NCI-H1436 treated with DMSO at 0.1 percent for 48 hours (cell line): ENCODE measurements at regions not wholly inside any gene's neighbourhood (a gene's known extent, or its start where the extent isn't known, plus 50 kb on each side); places are given as distances from the start of the nearest gene placed in this dataset.
"Not testable (repeated sequence)": the region's sequence is repeated elsewhere in the genome, so short reads cannot be mapped to it uniquely, and the experiment has no call there.

Experiments used
- DNase-seq: peaks from one replicate; lab custom pipeline; 2025; lab: John Stamatoyannopoulos, UW

DNA sequence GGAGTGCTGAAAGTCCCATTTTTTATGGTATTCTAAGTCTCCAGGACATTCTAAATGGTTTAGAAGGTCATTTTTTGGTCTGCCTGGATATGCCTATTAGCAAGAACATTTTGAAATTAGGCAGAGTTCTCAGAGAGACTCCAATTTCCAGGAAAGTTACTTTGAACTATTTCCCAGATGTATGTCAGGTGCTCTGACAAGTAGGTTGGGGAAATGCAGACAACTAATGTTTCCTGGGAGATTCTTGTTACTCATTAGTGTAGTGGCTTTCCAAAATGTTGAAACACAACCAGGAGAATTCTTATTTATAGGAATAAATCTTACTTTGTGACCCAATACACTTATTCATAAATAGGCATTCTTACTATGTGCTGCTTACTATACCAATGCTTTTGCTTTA lies 268.4 kb downstream of the ZNF37A start:
- not testable (repeated sequence) for DNase-seq

DNA sequence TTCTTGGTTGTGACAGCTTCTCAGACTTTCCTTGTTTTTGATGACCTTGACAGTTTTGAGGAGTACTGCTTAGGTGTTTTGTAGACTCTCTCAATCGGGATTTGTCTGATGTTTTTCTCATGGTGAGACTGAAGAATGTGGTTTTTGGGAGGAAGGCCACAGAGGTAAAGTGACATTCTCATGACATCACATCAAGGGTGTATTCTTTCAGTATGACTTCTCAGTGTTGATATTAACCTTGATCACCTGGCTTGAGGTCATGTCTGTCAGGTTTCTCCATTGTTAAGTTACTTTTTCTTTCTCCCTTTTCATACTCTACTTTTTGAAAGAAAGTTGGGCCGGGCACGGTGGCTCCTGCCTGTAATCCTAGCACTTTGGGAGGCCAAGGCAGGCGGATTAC lies 269.9 kb downstream of the ZNF37A start:
- DNase-seq = not testable (repeated sequence)

DNA sequence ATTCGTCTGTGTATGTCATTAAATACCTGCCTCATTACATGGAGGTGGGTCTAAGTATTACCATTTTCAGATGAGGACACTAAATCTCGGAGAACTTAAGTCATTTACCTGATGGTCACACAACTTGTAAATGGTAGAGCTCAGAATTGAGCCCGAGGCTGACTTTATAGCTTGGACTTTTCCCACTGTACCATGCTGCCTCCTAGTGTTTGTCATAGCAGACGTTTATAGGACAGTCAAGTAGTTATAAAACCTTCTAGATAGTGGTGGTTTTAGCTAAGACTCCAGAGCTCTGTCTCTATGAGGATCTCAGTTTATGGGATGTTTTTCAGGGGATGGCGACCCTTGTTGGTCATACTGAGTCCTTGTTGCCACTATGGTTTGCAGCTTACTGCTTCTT lies 271.8 kb downstream of the ZNF37A start:
- DNase-seq = not testable (repeated sequence)

DNA sequence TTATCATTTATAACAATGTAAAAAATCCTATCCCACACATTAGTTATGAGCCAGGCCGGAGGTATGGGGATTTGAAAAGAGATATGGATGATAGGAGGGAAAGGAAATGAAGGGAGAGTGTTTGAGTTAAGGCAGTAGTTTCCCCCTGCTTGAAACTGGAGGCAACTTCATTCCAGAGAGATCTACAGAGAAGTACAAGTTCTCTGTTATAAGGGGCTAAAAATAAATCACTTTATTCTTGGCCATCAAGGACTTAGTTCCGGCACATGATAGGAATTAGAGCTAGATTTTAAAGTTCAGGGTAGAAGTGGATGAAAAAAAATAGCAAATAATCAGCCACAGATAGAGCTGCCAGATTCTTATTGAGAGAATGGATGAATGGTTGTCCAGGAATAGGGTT lies 289.7 kb downstream of the ZNF37A start:
- DNase-seq = not testable (repeated sequence)

DNA sequence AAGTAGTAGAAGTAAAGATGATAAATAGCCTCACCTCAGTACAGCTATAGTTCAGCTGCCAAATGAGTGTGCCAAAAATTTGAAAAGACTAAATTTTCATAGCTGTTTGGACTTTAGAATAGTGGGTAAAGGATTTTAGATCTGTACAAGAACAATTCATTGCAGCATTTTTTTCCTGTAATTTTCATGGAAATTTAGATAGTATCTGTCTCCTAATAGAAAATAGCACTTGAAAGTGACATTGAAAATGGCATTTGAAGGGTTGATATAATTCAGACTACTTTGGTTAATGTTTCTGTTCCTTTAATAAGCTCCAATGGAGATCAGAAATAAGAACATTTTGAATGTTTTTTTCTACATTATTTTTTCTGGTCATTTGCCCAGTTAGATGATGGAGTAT lies 292.7 kb downstream of the ZNF37A start:
- not testable (repeated sequence) for DNase-seq

DNA sequence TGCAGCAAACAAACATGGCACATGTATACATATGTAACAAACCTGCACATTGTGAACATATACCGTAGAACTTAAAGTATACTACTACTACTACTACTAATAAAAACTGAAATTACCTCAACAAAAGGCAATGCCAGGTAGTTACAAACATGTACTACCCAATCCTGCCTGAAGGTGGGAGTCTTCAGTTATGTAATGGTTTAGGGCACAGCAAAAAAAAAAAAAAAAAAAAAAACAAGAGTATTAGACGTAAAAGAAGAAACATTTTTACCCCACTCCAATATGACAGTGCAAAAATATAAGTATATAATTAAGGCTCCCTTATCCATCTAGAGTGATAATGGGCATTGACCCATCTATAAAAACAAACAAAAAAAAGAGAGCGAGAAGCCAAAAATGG lies 296.6 kb downstream of the ZNF37A start:
- DNase-seq = not testable (repeated sequence)

DNA sequence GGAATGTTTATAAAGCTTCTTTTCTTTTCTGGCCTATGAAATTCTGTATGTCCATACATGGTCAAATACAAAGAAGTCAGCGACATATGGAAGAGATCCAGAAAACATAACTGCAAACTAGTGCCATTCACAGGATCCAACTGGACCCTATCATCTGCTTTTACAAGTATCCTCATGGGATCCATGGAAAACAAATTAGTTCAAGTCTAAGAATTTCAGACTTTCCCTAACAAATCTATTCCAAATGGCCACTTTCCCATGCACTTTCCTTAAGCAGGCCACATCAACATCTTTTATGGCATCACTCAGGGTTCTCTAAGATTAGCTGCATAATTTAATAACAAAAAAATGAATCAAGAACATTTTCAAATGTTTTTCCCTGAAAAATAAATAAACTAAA lies 301.3 kb downstream of the ZNF37A start:
- not testable (repeated sequence) for DNase-seq

DNA sequence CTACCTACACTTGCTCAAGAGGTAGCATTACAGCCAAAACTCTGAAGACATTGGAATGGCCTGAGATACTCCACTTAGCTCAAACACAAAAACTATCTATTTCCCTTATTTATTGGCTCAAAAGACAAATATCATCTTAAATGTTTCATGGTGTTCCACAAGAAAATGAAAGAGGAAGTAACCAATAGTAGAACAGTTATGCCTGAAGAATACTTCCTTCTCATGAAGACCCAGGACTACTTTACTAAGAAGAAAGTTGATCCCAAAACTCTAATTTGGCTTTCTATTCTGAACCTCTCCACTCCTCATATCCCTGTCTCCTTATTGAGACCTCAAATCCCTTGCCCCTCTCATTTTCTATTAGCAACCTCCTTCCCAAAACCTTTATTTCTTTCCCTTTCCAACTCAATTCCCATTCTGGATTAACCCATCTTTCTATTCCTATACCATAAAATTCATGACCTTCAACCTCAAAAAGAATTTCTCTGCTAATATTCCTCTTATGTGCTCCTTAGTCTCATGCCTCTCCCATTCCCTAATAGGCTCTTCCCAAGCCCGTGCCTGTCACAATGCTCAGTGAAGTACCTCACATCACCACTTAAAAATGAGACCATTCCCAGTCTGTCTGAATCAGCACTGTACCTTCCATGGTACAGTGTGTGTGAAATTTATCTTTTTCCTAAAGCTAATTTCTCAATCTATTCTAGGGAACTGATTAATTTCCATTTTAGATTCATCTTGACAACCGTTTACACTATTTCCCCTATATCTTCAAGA lies 302.2 kb downstream of the ZNF37A start:
- not testable (repeated sequence) for DNase-seq

DNA sequence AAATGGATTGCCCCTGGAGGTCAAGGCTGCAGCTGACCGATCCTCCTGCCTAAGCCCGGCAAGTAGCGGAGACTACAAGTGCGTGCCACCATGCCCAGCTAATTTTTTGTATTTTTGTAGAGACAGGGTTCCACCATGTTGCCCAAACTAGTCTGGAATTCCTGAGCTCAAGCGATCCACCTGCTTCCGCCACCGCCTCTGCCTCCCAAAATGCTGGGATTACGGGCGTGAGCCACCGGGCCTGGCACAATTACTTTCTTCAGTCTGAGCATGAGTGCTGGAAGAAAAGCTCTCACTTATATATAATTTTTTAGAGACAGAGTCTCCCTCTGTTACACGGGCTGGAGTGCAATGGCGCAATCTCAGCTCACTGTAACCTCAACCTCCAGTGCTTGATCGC lies 307.4 kb downstream of the ZNF37A start:
- not testable (repeated sequence) for DNase-seq

DNA sequence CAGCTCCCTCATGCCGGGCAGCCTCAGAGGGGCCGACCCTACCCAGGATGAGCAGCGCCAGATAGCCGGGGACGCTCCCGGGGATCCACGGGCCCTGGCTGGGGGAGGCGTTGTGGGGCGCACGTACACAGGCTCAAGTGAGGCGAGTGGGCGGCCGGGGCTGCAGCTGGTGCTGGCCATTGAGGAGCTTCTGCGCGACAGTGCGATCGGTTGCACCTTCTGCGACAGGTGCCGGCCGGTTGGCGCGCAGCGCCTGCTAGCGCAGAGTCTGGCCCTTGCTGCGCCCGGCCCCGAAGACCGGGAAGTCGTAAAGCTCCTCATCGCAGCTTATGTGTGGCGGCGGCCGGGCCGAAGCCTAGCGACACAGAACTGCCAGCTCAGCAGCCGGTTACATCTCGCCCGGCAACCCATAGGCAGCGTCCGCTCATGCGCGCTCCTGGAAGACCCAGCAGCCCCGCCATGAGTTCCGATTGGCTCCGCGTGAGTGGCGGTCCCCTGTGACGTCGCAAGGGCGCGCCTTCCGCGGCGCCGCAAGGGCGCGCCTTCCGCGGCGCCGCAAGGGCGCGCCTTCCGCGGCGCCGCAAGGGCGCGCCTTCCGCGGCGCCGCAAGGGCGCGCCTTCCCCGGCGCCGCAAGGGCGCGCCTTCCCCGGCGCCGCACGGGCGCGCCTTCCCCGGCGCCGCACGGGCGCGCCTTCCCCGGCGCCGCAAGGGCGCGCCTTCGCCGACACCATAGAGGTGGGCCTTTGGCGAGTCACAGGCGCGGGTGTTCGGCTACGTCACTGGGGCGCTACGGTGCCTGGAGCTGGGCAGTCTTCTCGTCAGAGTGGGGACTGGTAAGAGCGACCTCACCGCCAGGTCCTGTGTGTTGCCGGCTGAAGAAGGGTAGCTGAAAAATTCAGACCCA lies 308.6 kb downstream of the ZNF37A start:
- DNase-seq = peak; percentile 77

DNA sequence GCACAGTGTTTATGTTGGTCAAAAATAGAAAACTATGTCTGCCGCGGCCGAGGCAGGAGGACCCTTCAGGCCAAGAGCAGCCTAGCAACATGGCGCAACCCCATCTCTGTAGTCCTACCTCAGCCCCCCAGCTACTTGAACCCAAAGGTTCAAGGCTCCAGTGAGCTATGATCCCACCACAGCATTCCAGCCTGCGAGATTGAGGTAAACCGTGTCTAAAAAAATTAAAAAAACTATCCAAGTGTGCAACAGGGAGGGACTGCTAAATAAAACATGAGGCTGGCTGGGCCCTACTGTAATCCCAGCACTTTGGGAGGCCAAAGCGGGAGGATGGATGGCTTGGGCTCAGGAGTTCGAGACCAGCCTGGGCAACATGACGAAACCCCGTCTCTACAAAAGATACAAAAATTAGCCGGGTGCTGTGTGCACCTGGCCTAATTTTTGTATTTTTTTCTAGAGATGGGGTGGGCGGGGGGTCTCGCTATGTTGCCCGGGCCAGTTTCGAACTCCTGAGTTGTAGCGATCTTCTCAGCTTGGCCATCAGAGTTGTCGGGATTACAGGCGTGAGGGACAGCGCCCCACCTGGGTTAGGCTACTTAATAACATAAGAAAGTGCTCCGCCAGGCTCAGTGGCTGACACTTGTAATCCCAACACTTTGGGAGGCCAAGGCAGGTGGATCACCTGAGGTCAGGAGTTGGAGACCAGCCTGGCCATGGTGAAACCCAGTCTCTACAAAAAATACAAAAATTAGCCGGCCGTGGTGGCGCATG lies 309.4 kb downstream of the ZNF37A start:
- not testable (repeated sequence) for DNase-seq

DNA sequence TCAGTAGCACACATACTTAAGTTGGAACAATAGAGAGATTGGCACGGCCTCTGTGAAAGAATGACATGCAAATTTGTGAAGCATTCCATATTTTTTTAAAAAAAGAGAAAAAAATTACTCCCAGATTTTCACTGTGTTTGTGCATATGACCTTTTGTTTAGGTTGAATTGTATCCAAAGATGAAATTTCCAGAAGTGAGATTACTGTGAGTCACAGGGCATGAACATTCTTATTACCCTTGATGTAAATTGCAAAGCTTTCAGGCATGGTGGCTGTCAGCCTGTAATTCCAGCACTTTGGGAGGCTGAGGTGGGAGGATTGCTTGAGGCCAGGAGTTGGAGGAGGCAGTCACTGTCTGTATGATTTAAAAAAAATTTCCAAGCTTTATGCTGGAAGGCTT lies 329.5 kb downstream of the ZNF37A start:
- DNase-seq = not testable (repeated sequence)

DNA sequence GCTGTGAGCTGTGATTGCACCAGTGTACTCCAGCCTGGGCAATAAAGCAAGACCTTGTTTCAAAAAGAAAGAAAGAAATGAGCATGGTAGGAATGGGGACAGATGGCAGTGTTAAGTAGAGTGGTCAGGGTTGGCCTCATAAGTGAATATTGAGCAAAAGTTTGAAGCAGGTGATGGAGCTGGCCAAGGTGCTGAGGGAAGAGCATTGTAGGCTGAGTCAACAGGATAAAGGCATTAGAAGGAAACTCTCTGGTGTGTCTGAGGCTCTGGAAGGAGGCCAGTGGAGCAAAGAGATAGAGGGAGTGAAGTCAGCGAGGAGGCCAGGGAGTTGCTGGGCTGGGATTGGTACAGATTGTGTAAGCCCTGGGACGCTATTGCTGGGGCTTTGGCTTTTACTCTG lies 336.1 kb downstream of the ZNF37A start:
- not testable (repeated sequence) for DNase-seq

DNA sequence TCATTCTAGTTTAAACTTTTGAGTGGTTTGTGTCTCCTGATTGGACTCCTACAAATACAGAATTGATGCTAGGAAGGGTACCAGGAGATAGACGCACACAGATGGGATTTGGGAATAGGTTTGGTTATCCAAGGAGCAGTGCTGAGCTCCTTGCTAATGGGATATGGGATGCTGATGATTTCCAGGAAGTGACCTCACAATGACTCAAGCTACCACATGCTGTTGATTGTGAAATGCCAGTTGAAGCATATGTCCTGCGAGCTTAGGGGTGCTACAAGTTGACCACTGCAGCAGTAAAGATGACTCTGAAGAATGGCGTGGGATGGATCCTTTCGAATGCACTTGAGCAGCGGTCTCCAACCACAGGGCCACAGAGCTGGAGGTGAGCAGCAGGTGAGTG lies 343.2 kb downstream of the ZNF37A start:
- DNase-seq = not testable (repeated sequence)

DNA sequence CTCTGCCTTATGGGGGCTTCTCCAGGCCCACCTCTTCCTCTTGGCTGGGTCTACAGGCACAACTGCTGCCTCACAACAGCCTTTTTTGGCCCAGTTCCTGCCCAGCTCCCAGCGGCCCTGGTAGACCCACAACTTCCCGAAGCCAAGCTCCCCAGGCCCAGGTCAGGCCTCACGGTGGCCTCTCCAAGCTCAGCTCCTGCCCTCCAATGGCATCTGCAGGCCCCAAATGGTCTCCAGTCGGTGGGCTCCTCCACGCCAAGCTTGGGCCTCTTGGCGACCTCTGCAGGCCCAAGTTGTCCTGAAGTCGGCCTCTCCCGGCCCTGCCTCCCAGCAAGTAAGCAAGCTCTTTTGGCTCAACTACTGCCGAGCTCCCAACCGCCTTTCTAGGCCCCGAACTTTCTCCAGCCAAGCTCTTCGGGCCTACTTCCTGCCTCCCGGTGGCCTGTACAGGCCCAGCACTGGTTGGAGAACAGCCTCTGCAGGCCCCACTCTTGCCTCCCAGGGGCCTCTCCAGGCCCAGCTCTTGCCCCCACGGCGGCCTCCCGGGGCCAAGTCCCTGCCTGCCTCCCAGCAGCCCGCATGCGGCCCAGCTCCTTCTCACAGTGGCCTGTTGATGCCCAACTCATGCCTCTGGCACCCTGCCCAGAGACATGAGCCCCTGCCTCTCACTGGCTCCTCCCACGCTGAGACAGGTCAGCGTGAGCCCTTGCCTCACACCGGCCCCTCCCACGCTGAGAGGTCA lies 354.6 kb downstream of the ZNF37A start:
- not testable (repeated sequence) for DNase-seq

DNA sequence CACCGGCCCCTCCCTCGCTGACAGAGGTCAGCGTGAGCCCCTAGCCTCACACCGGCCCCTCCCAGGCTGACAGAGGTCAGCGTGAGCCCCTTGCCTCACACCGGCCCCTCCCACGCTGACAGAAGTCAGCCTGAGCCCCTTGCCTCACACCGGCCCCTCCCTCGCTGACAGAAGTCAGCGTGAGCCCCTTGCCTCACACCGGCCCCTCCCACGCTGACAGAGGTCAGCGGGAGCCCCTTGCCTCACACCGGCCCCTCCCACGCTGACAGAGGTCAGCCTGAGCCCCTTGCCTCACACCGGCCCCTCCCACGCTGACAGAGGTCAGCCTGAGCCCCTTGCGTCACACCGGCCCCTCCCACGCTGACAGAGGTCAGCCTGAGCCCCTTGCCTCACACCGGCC lies 355.5 kb downstream of the ZNF37A start:
- DNase-seq = not testable (repeated sequence)

DNA sequence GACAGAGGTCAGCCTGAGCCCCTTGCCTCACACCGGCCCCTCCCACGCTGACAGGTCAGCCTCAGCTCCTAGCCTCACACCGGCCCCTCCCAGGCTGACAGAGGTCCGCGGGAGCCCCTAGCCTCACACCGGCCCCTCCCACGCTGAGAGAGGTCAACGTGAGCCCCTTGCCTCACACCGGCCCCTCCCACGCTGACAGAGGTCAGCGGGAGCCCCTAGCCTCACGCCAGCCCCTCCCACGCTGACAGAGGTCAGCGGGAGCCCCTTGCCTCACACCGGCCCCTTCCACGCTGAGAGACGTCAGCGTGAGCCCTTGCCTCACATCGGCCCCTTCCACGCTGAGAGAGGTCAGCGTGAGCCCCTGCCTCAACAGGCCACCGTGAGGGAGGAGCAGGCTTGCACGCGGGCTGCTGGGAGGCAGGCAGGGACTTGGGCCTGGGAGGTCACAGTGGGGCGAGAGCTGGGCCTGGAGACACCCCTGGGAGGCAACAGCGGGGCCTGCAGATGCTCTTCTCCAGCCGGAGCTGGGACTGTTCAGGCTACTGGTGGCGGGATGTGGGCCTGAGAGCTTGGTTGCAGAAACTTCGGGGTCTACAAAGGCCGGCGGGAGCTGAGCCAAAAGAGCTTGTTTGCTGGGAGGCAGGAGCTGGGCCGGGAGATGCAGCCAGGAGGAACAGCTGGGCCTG lies 356.4 kb downstream of the ZNF37A start:
- not testable (repeated sequence) for DNase-seq

DNA sequence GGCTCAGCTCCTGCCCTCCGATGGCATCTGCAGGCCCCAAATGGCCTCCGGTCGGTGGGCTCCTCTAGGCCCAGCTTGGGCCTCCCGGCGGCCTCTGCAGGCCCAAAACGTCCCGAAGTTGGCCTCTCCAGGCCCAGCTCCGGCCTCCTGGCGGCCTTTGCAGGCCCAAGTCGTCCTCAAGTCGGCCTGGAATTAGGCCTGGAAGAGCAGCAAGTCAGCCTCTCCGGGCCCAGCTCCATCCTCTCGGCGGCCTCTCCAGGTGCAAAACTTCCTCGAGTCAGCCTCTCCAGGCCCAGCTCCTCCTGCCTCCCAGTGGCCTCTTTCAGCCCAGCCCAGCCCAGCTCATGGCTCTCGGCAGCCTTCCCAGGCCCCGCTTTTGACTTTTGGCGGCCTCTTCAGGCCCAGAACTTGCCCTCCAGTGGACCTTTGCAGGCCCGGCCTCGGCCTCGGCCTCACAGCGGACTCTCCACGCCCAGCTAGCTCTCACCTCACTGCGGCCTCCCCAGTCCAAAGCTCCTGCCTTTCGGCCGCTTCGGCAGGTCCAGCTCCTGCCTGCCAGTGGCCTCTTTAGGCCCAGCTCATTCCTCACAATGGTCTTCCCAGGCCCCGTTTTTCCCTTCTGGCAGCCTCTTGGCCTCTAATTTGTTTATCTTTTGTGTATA lies 357.3 kb downstream of the ZNF37A start:
- DNase-seq = not testable (repeated sequence)
